PFSK-1 (cell line): ENCODE measurements at regions not wholly inside any gene's neighbourhood (a gene's known extent, or its start where the extent isn't known, plus 50 kb on each side); places are given as distances from the start of the nearest gene placed in this dataset.

Experiments used
- FOXP2 ChIP-seq: optimal IDR thresholded peaks from 2 replicates; pipeline ENCODE3; 2011; ENCODE audit warnings: borderline replicate concordance, control low read depth, inconsistent platforms; ENCODE audit not compliant: insufficient read depth; ENCODE audit errors: extremely low read length, extremely low read depth
- POLR2AphosphoS5 ChIP-seq: IDR thresholded peaks from 2 replicates; pipeline ENCODE4 v1.6.1; 2012; ENCODE audit warnings: low read depth, mild to moderate bottlenecking, control low read depth, low read length, moderate library complexity
- REST ChIP-seq, 2 experiments: IDR thresholded peaks; 2 replicates each; pipeline versions ENCODE4 v1.6.1 to v1.8.0; 2011 to 2012; ENCODE audit warnings: low read depth in 2 of 2, low read length in 2 of 2, control low read depth in 1 of 2, inconsistent platforms in 1 of 2, mild to moderate bottlenecking in 1 of 2, moderate library complexity in 1 of 2; ENCODE audit not compliant: insufficient read depth in 1 of 2
- SIN3A ChIP-seq: IDR thresholded peaks from 2 replicates; pipeline ENCODE4 v1.6.1; 2012; ENCODE audit warnings: mild to moderate bottlenecking, low read length, moderate library complexity, borderline replicate concordance; ENCODE audit not compliant: insufficient read depth
- TAF1 ChIP-seq: IDR thresholded peaks from 2 replicates; pipeline ENCODE4 v1.6.1; 2012; ENCODE audit warnings: low read length, control low read depth, borderline replicate concordance; ENCODE audit not compliant: insufficient read depth

- TF ChIP-seq REST (IDR thresholded peaks at IDR 0.05; ENCODE audit: insufficient read depth in 1 of 2, low read depth in 2 of 2, low read length in 2 of 2) (no peak), TAF1 (no peak), SIN3A (no peak), POLR2AphosphoS5 (no peak), FOXP2 (no peak)
Observed at GRCh38 chr14:59096303-59096702, 92.2 kb upstream of the DAAM1 start.

DNA sequence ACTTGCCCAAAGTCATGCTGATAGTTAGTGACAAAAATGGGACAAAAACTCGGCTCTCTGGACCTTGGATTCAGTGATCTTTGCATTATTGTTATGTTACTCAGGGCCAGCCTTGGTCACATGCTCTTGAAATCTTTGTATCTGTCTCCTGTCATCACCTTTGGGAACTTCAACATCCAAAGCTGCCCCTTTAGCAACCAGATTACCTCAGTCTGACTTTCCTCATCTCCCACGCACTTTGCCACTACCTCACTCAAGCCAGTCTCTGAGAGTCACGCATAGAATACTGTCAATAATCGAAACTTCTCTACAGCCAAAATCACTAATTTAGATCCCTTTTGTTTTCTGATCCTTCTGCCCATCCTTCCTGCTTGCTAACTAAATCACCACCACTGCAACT is 90.8 kb upstream of the DAAM1 start:
- TF ChIP-seq TAF1, result no peak

DNA sequence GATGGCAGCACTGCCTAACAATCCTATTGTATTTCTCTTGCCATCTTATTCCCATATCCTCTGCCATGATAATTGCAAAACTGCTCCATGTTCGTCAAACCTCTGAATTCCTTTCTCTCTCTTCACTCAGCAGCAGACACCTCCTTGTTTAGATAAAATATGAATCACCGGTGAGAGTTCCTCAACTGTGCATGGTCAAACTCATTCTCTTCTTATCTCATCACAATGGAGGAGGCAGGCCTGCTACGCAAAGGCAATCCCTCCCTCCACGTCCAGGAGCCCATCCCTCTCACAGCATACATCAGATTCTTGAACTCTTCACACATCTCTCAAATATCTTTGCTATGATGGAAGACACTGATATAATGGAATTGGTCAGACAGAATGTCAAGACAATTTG is 90.1 kb upstream of the DAAM1 start:
- TF ChIP-seq FOXP2, result no peak
- no peak for TF ChIP-seq SIN3A
- TF ChIP-seq REST (IDR thresholded peaks at IDR 0.05; ENCODE audit: insufficient read depth in 1 of 2, low read depth in 2 of 2, low read length in 2 of 2), result no peak
- no peak for TF ChIP-seq TAF1
- no peak for TF ChIP-seq POLR2AphosphoS5

GRCh38 chr14:59100205-59100604 is 88.3 kb upstream of the DAAM1 start:
- TF ChIP-seq POLR2AphosphoS5 (no peak), TAF1 (no peak), FOXP2 (no peak), REST (IDR thresholded peaks at IDR 0.05; ENCODE audit: insufficient read depth in 1 of 2, low read depth in 2 of 2, low read length in 2 of 2) (no peak), SIN3A (no peak)

- TF ChIP-seq TAF1, result no peak
- TF ChIP-seq REST (IDR thresholded peaks at IDR 0.05; ENCODE audit: insufficient read depth in 1 of 2, low read depth in 2 of 2, low read length in 2 of 2), result no peak
- no peak for TF ChIP-seq POLR2AphosphoS5
- TF ChIP-seq SIN3A, result no peak
- TF ChIP-seq FOXP2, result no peak
Observed at GRCh38 chr14:59101476-59101875, 87.0 kb upstream of the DAAM1 start.

DNA sequence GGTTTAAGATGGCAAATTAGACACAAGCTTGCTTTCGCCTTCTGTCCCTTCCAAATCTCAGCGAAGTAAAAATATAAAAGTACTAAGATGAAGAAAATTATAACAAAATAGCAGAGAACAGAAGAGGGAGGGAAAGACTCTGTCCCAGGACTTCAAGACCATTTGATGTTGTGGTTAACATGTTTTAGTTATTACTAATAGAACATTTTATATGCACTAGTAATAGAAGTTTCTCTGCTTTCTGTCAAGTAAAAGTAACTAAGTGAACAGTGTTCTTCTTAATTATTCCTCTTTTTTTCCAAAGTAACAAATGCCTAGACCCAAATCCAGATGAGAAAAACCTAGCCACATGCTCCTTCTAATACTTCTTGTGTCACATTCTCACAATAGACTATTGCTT is 85.1 kb upstream of the DAAM1 start:
- no peak for TF ChIP-seq POLR2AphosphoS5
- no peak for TF ChIP-seq SIN3A
- no peak for TF ChIP-seq TAF1
- TF ChIP-seq FOXP2, result no peak
- TF ChIP-seq REST (IDR thresholded peaks at IDR 0.05; ENCODE audit: insufficient read depth in 1 of 2, low read depth in 2 of 2, low read length in 2 of 2), result no peak
